ENCODE measurements at regions not wholly inside any gene's neighbourhood (a gene's known extent, or its start where the extent isn't known, plus 50 kb on each side); places are given as distances from the start of the nearest gene placed in this dataset.
"Not testable (repeated sequence)": the region's sequence is repeated elsewhere in the genome, so short reads cannot be mapped to it uniquely, and the experiment has no call there.

- Histone ChIP-seq H3K36me3 (ENCODE audit: insufficient read depth) (no peaks in the 10 kb centered on the region), H3K27ac (ENCODE audit: low read depth) (no peak overlapping the region), H3K4me1 (ENCODE audit: insufficient read depth) (no peaks in the 10 kb centered on the region), H3K4me3 (ENCODE audit: low read depth, low read length) (no peak overlapping the region)
- 43% methylated on average over 1 of the region's 1 CpG for WGBS
- no peak for DNase-seq (ENCODE audit: extremely low spot score)
These were observed 698.7 kb downstream of the NTRK3 start for GRCh38 chr15:87557881-87558280.

- Histone ChIP-seq H3K27ac (ENCODE audit: low read depth) (no peak overlapping the region), H3K36me3 (ENCODE audit: insufficient read depth) (no peaks in the 10 kb centered on the region), H3K4me3 (ENCODE audit: low read depth, low read length) (no peak overlapping the region), H3K4me1 (ENCODE audit: insufficient read depth) (no peaks in the 10 kb centered on the region)
- no peak for DNase-seq (ENCODE audit: extremely low spot score)
These were observed 699.7 kb downstream of the NTRK3 start for GRCh38 chr15:87556886-87557285.

GRCh38 chr15:87549860-87550259, 706.7 kb downstream of the NTRK3 start:
- Histone ChIP-seq H3K4me1 (ENCODE audit: insufficient read depth) (no peaks in the 10 kb centered on the region), H3K4me3 (ENCODE audit: low read depth, low read length) (no peak overlapping the region), H3K36me3 (ENCODE audit: insufficient read depth) (no peaks in the 10 kb centered on the region), H3K27ac (ENCODE audit: low read depth) (no peak overlapping the region)
- 81% methylated on average over 6 of the region's 6 CpGs for WGBS
- DNase-seq (ENCODE audit: extremely low spot score), result no peak

GRCh38 chr15:87549296-87549695, 707.2 kb downstream of the NTRK3 start:
- no peak overlapping the region for H3K27ac ChIP-seq (ENCODE audit: low read depth)
- no peak for DNase-seq (ENCODE audit: extremely low spot score)
- H3K36me3 ChIP-seq (ENCODE audit: insufficient read depth), result no peaks in the 10 kb centered on the region
- H3K4me3 ChIP-seq (ENCODE audit: low read depth, low read length), result no peak overlapping the region
- no peaks in the 10 kb centered on the region for H3K4me1 ChIP-seq (ENCODE audit: insufficient read depth)

- not testable (repeated sequence) for H3K4me1 ChIP-seq (ENCODE audit: insufficient read depth); DNase-seq (ENCODE audit: extremely low spot score); H3K27ac ChIP-seq (ENCODE audit: low read depth); H3K36me3 ChIP-seq (ENCODE audit: insufficient read depth); H3K4me3 ChIP-seq (ENCODE audit: low read depth, low read length)
- 95% methylated on average over 14 of the region's 14 CpGs for WGBS
These were observed 707.9 kb downstream of the NTRK3 start for GRCh38 chr15:87548590-87548989.

- Histone ChIP-seq H3K36me3 (ENCODE audit: insufficient read depth) (no peaks in the 10 kb centered on the region), H3K27ac (ENCODE audit: low read depth) (no peak overlapping the region), H3K4me3 (ENCODE audit: low read depth, low read length) (no peak overlapping the region), H3K4me1 (ENCODE audit: insufficient read depth) (no peaks in the 10 kb centered on the region)
- WGBS, result 51% methylated on average over 3 of the region's 3 CpGs
- DNase-seq (ENCODE audit: extremely low spot score), result no peak
These were observed 708.9 kb downstream of the NTRK3 start for GRCh38 chr15:87547470-87548181.

- no peak overlapping the region for H3K4me3 ChIP-seq (ENCODE audit: low read depth, low read length)
- no peak overlapping the region for H3K27ac ChIP-seq (ENCODE audit: low read depth)
- H3K4me1 ChIP-seq (ENCODE audit: insufficient read depth), result no peaks in the 10 kb centered on the region
- no peaks in the 10 kb centered on the region for H3K36me3 ChIP-seq (ENCODE audit: insufficient read depth)
- no peak for DNase-seq (ENCODE audit: extremely low spot score)
- WGBS, result 45% methylated on average over 3 of the region's 3 CpGs
These were observed 718.2 kb downstream of the NTRK3 start for GRCh38 chr15:87538327-87538834.

- Histone ChIP-seq H3K4me1 (ENCODE audit: insufficient read depth) (no peaks in the 10 kb centered on the region), H3K27ac (ENCODE audit: low read depth) (no peak overlapping the region), H3K4me3 (ENCODE audit: low read depth, low read length) (no peak overlapping the region), H3K36me3 (ENCODE audit: insufficient read depth) (no peaks in the 10 kb centered on the region)
- DNase-seq (ENCODE audit: extremely low spot score), result no peak
- 87% methylated on average over 1 of the region's 1 CpG for WGBS
These were observed 719.2 kb downstream of the NTRK3 start for GRCh38 chr15:87537295-87537694.

GRCh38 chr15:87533637-87534036, 722.9 kb downstream of the NTRK3 start:
- not testable (repeated sequence) for H3K36me3 ChIP-seq (ENCODE audit: insufficient read depth); H3K4me3 ChIP-seq (ENCODE audit: low read depth, low read length); H3K4me1 ChIP-seq (ENCODE audit: insufficient read depth); H3K27ac ChIP-seq (ENCODE audit: low read depth); DNase-seq (ENCODE audit: extremely low spot score)
- 75% methylated on average over 1 of the region's 1 CpG for WGBS

- H3K4me3 ChIP-seq (ENCODE audit: low read depth, low read length), result no peak overlapping the region
- H3K4me1 ChIP-seq (ENCODE audit: insufficient read depth), result no peaks in the 10 kb centered on the region
These were observed 727.7 kb downstream of the NTRK3 start for GRCh38 chr15:87528873-87529272.

GRCh38 chr15:87527875-87528274, 728.7 kb downstream of the NTRK3 start:
- no peak overlapping the region for H3K4me3 ChIP-seq (ENCODE audit: low read depth, low read length)
- 72% methylated on average over 2 of the region's 2 CpGs for WGBS

More at GRCh38 chr15:87528873-87529272, 727.7 kb downstream of the NTRK3 start:
- DNase-seq (ENCODE audit: extremely low spot score), result peak; percentile 14
- Histone ChIP-seq H3K27ac (ENCODE audit: low read depth) (no peak overlapping the region), H3K36me3 (ENCODE audit: insufficient read depth) (no peaks in the 10 kb centered on the region)

GRCh38 chr15:87527416-87527815, 729.1 kb downstream of the NTRK3 start:
- Histone ChIP-seq H3K4me3 (ENCODE audit: low read depth, low read length) (no peak overlapping the region), H3K36me3 (ENCODE audit: insufficient read depth) (no peaks in the 10 kb centered on the region), H3K27ac (ENCODE audit: low read depth) (no peak overlapping the region), H3K4me1 (ENCODE audit: insufficient read depth) (no peaks in the 10 kb centered on the region)
- 80% methylated on average over 4 of the region's 4 CpGs for WGBS
- no peak for DNase-seq (ENCODE audit: extremely low spot score)

More at GRCh38 chr15:87527875-87528274, 728.7 kb downstream of the NTRK3 start:
- H3K27ac ChIP-seq (ENCODE audit: low read depth), result no peak overlapping the region
- no peak for DNase-seq (ENCODE audit: extremely low spot score)
- no peaks in the 10 kb centered on the region for H3K36me3 ChIP-seq (ENCODE audit: insufficient read depth)
- no peaks in the 10 kb centered on the region for H3K4me1 ChIP-seq (ENCODE audit: insufficient read depth)

- DNase-seq (ENCODE audit: extremely low spot score), result no peak
- no peak overlapping the region for H3K4me3 ChIP-seq (ENCODE audit: low read depth, low read length)
- no peaks in the 10 kb centered on the region for H3K4me1 ChIP-seq (ENCODE audit: insufficient read depth)
- 58% methylated on average over 2 of the region's 2 CpGs for WGBS
- H3K27ac ChIP-seq (ENCODE audit: low read depth), result no peak overlapping the region
- H3K36me3 ChIP-seq (ENCODE audit: insufficient read depth), result no peaks in the 10 kb centered on the region
These were observed 733.0 kb downstream of the NTRK3 start for GRCh38 chr15:87523516-87523915.

- WGBS, result 78% methylated on average over 1 of the region's 1 CpG
- Histone ChIP-seq H3K27ac (ENCODE audit: low read depth) (no peak overlapping the region), H3K4me1 (ENCODE audit: insufficient read depth) (no peaks in the 10 kb centered on the region), H3K36me3 (ENCODE audit: insufficient read depth) (no peaks in the 10 kb centered on the region), H3K4me3 (ENCODE audit: low read depth, low read length) (no peak overlapping the region)
- DNase-seq (ENCODE audit: extremely low spot score), result no peak
These were observed 733.5 kb downstream of the NTRK3 start for GRCh38 chr15:87522997-87523396.

GRCh38 chr15:87518957-87519356, 737.6 kb downstream of the NTRK3 start:
- no peaks in the 10 kb centered on the region for H3K4me1 ChIP-seq (ENCODE audit: insufficient read depth)
- no peak overlapping the region for H3K27ac ChIP-seq (ENCODE audit: low read depth)
- 84% methylated on average over 3 of the region's 3 CpGs for WGBS
- H3K36me3 ChIP-seq (ENCODE audit: insufficient read depth), result no peaks in the 10 kb centered on the region
- no peak overlapping the region for H3K4me3 ChIP-seq (ENCODE audit: low read depth, low read length)
- DNase-seq (ENCODE audit: extremely low spot score), result no peak
